Liver (tissue), 8 donors: ENCODE measurements at regions not wholly inside any gene's neighbourhood (a gene's known extent, or its start where the extent isn't known, plus 50 kb on each side); places are given as distances from the start of the nearest gene placed in this dataset.

Source experiments
- DNase-seq: peaks from one replicate; pipeline ENCODE4 v3.0.0-alpha.2; 2017; ENCODE audit warnings: low spot score
- H3K27ac ChIP-seq, 2 donors: one replicate each; pipeline ENCODE4 v1.7.0; 2013; ENCODE audit warnings: inconsistent platforms in 2 of 2, low read length in 2 of 2, control low read depth in 1 of 2, low read depth in 1 of 2, mild to moderate bottlenecking in 1 of 2
- H3K27me3 ChIP-seq, 4 donors: one replicate each; pipeline versions ENCODE4 v1.6.1 to v1.7.0; 2013; ENCODE audit warnings: low read length in 3 of 4, inconsistent platforms in 1 of 4, mild to moderate bottlenecking in 1 of 4, moderate library complexity in 1 of 4; ENCODE audit not compliant: control insufficient read depth in 4 of 4, insufficient read depth in 4 of 4
- H3K36me3 ChIP-seq, 4 donors: one replicate each; pipeline versions ENCODE4 v1.6.1 to v1.7.0; 2013; ENCODE audit warnings: low read length in 3 of 4, mild to moderate bottlenecking in 3 of 4, low read depth in 1 of 4, moderate library complexity in 1 of 4; ENCODE audit not compliant: control insufficient read depth in 4 of 4, insufficient read depth in 3 of 4
- H3K4me1 ChIP-seq, 4 donors: one replicate each; pipeline versions ENCODE4 v1.6.1 to v1.7.0; 2013; ENCODE audit warnings: low read length in 3 of 4, mild to moderate bottlenecking in 3 of 4, moderate library complexity in 1 of 4; ENCODE audit not compliant: control insufficient read depth in 4 of 4, insufficient read depth in 4 of 4
- H3K4me3 ChIP-seq, 3 donors: one replicate each; pipeline versions ENCODE4 v1.6.1 to v1.7.0; 2013; ENCODE audit warnings: low read length in 3 of 3, control low read depth in 1 of 3, low read depth in 1 of 3, mild to moderate bottlenecking in 1 of 3
- H3K9ac ChIP-seq, 2 donors: one replicate each; pipeline ENCODE4 v1.7.0; 2013; ENCODE audit warnings: low read length in 2 of 2, mild to moderate bottlenecking in 2 of 2, moderate library complexity in 2 of 2, control low read depth in 1 of 2, low read depth in 1 of 2
- H3K9me3 ChIP-seq, 4 donors: one replicate each; pipeline versions ENCODE4 v1.6.1 to v1.7.0; 2013; ENCODE audit warnings: low read length in 3 of 4; ENCODE audit not compliant: control insufficient read depth in 4 of 4
- ATF3 ChIP-seq: IDR thresholded peaks from 2 replicates; pipeline ENCODE4 v1.6.1; 2016; ENCODE audit warnings: antibody characterized with exemption
- CTCF ChIP-seq: fragments of 150-350 bp; IDR thresholded peaks from 2 replicates; pipeline ENCODE4 v1.5.1; 2017; ENCODE audit warnings: improper control_type of control experiment, low read depth, low read length; ENCODE audit not compliant: missing input control
- EGR1 ChIP-seq, 2 donors: IDR thresholded peaks; 2 replicates each; pipeline ENCODE4 v1.6.1; 2016 to 2018; ENCODE audit warnings: antibody characterized with exemption in 2 of 2, low read depth in 2 of 2
- FOXA1 ChIP-seq: IDR thresholded peaks from 2 replicates; pipeline ENCODE4 v1.6.1; 2016; ENCODE audit warnings: antibody characterized with exemption
- FOXA2 ChIP-seq: IDR thresholded peaks from 2 replicates; pipeline ENCODE4 v1.6.1; 2016; ENCODE audit warnings: antibody characterized with exemption
- GABPA ChIP-seq, 2 donors: IDR thresholded peaks in 1 of 2; conservative IDR thresholded peaks in 1 of 2; 2 replicates each; pipeline ENCODE4 v1.6.1; 2016; ENCODE audit warnings: antibody characterized with exemption in 2 of 2, mild to moderate bottlenecking in 1 of 2, moderate library complexity in 1 of 2
- HNF4A ChIP-seq, 2 donors: conservative IDR thresholded peaks; 2 replicates each; pipeline ENCODE4 v1.6.1; 2016; ENCODE audit warnings: antibody characterized with exemption in 2 of 2, mild to moderate bottlenecking in 2 of 2
- MAX ChIP-seq: IDR thresholded peaks from 2 replicates; pipeline ENCODE4 v1.6.1; 2016; ENCODE audit warnings: antibody characterized with exemption
- NR2F2 ChIP-seq: IDR thresholded peaks from 2 replicates; pipeline ENCODE4 v1.6.1; 2016; ENCODE audit warnings: antibody characterized with exemption
- RAD21 ChIP-seq, 2 donors: IDR thresholded peaks; 2 replicates each; pipeline ENCODE4 v1.6.1; 2016; ENCODE audit warnings: antibody characterized with exemption in 2 of 2, mild to moderate bottlenecking in 2 of 2
- REST ChIP-seq: IDR thresholded peaks from 2 replicates; pipeline ENCODE4 v1.6.1; 2016; ENCODE audit warnings: antibody characterized with exemption, mild to moderate bottlenecking
- RXRA ChIP-seq, 2 donors: IDR thresholded peaks; 2 replicates each; pipeline ENCODE4 v1.6.1; 2017 to 2018; ENCODE audit warnings: antibody characterized with exemption in 2 of 2, mild to moderate bottlenecking in 1 of 2
- SP1 ChIP-seq: IDR thresholded peaks from 2 replicates; pipeline ENCODE4 v1.6.1; 2018; ENCODE audit warnings: antibody characterized with exemption, mild to moderate bottlenecking
- TAF1 ChIP-seq: conservative IDR thresholded peaks from 2 replicates; pipeline ENCODE4 v1.6.1; 2016; ENCODE audit warnings: antibody characterized with exemption, mild to moderate bottlenecking
- YY1 ChIP-seq: IDR thresholded peaks from 2 replicates; pipeline ENCODE4 v1.6.1; 2016; ENCODE audit warnings: antibody characterized with exemption, mild to moderate bottlenecking
- ZBTB33 ChIP-seq: IDR thresholded peaks from 2 replicates; pipeline ENCODE4 v1.6.1; 2016; ENCODE audit warnings: antibody characterized with exemption
- WGBS: extraction: QIAGEN DNeasy Blood & Tissue Kit; methylation state at CpG from one replicate; pipeline ENCODE4 v1.1.7; 2013; 5-methylcytosine and 5-hydroxymethylcytosine counted together
- donor health status: healthy.
- donor health status: healthy.
- donor health status: healthy.
- donor health status: healthy.
- donor health status: healthy.

GRCh38 chr2:217066510-217067270 lies 206.8 kb upstream of the TNP1 start:
- Histone ChIP-seq H3K4me3 (no peak overlapping the region), H3K36me3 (no peaks in the 10 kb centered on the region), H3K4me1 (no peaks in the 10 kb centered on the region), H3K27ac (no peak overlapping the region), H3K9me3 (no peaks in the 10 kb centered on the region), H3K27me3 (peaks cover 0 to 4% (median under 1%) of the 10 kb centered on the region in 4 donors), H3K9ac (no peak overlapping the region)
- no peak for TF ChIP-seq RXRA (IDR thresholded peaks at IDR 0.05)
- TF ChIP-seq MAX: no peak
- TF ChIP-seq SP1: no peak
- no peak for TF ChIP-seq YY1
- TF ChIP-seq CTCF: no peak
- TF ChIP-seq NR2F2: no peak
- TF ChIP-seq RAD21 (IDR thresholded peaks at IDR 0.05): no peak
- TF ChIP-seq REST: no peak
- no peak for TF ChIP-seq ATF3
- TF ChIP-seq FOXA2: no peak
- TF ChIP-seq ZBTB33: no peak
- TF ChIP-seq TAF1: no peak
- no peak for TF ChIP-seq GABPA (IDR thresholded peaks at IDR 0.05 in 1 of 2, conservative IDR thresholded peaks at IDR 0.05 in 1 of 2)
- TF ChIP-seq FOXA1: no peak
- TF ChIP-seq HNF4A (conservative IDR thresholded peaks at IDR 0.05): no peak
- no peak for TF ChIP-seq EGR1 (IDR thresholded peaks at IDR 0.05; ENCODE audit: low read depth in 2 of 2)
- WGBS: 86% methylated on average over 21 of the region's 21 CpGs
- no peak for DNase-seq
